ENCODE measurements at regions not wholly inside any gene's neighbourhood (a gene's known extent, or its start where the extent isn't known, plus 50 kb on each side); places are given as distances from the start of the nearest gene placed in this dataset.

DNA sequence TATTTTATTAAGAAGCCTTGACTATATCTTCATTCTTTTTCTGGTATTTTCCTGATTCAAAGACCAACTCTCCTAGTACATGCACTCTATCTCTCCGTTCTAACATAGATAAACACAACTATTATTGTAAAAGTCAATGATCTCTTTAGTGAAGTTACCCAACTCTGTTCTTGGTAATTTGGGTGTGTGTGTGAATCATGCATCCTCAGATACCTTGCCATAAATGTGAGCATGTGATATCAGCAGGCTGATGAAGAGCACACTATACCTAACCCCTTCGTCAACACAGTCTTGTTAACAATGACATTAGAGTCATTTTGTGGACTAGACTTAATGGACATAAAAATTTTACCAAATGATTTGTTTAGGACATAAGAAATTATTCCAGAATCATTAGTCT is 1122.1 kb downstream of the XPNPEP1 start:
- Mint-ChIP-seq H3K27ac (ENCODE audit: unreplicated experiment) (no peak overlapping the region), H3K9me3 (ENCODE audit: unreplicated experiment) (no peaks in the 10 kb centered on the region), H3K27me3 (ENCODE audit: unreplicated experiment) (no peaks in the 10 kb centered on the region), H3K36me3 (ENCODE audit: low read depth, unreplicated experiment) (no peaks in the 10 kb centered on the region), H3K4me3 (ENCODE audit: unreplicated experiment) (no peak overlapping the region), H3K4me1 (ENCODE audit: unreplicated experiment) (no peaks in the 10 kb centered on the region)
- DNase-seq (ENCODE audit: low spot score): no peak
- TF ChIP-seq, protein P1, sequence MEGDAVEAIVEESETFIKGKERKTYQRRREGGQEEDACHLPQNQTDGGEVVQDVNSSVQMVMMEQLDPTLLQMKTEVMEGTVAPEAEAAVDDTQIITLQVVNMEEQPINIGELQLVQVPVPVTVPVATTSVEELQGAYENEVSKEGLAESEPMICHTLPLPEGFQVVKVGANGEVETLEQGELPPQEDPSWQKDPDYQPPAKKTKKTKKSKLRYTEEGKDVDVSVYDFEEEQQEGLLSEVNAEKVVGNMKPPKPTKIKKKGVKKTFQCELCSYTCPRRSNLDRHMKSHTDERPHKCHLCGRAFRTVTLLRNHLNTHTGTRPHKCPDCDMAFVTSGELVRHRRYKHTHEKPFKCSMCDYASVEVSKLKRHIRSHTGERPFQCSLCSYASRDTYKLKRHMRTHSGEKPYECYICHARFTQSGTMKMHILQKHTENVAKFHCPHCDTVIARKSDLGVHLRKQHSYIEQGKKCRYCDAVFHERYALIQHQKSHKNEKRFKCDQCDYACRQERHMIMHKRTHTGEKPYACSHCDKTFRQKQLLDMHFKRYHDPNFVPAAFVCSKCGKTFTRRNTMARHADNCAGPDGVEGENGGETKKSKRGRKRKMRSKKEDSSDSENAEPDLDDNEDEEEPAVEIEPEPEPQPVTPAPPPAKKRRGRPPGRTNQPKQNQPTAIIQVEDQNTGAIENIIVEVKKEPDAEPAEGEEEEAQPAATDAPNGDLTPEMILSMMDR (IDR thresholded peaks at IDR 0.05; ENCODE audit: unreplicated experiment): no peak

DNA sequence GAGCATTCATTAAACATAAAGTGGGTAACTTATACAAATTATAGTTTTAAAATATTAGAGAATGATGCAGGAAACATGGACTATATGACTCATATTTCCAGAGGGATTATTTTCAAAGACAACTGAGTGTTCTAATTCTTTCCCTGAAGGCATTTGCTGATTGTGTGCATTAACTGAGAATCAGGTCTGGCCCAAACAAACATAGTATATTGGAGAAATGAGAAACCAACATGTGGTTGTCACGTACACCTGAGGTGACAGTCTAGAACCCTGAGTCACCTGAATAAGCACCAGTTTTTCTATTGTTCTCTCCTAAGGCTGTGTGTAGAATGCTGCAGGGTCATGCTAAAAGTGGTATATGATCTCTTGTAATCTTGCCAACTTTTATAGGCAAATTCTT is 1125.7 kb downstream of the XPNPEP1 start:
- H3K4me3 Mint-ChIP-seq (ENCODE audit: unreplicated experiment): no peak overlapping the region
- DNase-seq (ENCODE audit: low spot score): no peak
- H3K27me3 Mint-ChIP-seq (ENCODE audit: unreplicated experiment): no peaks in the 10 kb centered on the region
- no peaks in the 10 kb centered on the region for H3K4me1 Mint-ChIP-seq (ENCODE audit: unreplicated experiment)
- H3K9me3 Mint-ChIP-seq (ENCODE audit: unreplicated experiment): no peaks in the 10 kb centered on the region
- H3K36me3 Mint-ChIP-seq (ENCODE audit: low read depth, unreplicated experiment): no peaks in the 10 kb centered on the region
- TF ChIP-seq, protein P1 (IDR thresholded peaks at IDR 0.05; ENCODE audit: unreplicated experiment): no peak
- no peak overlapping the region for H3K27ac Mint-ChIP-seq (ENCODE audit: unreplicated experiment)

DNA sequence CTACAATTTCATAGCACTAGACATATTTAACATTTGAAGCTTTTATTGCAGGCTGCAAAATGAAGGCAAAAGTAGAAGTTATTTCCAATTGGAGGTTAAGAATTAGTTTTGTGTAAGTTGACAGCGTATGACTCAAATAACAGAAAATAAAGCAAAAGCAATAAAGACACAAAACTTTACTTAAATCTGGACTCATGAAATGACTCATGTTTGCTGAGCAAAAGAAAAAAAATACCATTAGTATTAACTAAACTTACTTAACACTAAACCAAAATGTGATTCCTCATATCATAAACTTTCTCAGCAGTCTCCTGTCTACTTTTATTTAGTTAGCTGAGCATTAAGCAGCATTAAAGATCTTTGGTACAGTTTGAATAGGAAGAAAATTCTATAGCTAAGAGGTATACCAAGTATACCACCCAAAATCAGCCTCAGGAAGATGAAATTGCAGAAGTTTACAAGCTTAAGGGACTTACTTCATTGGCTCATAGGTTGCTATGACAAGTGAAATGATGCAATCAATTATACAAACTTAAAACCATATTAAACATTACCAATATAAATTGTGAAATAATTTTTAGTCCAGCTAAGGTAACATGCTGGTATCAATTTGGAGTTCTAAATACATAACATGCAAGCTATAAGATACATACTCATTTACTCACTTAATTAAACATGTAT is 1131.4 kb downstream of the XPNPEP1 start:
- H3K27ac Mint-ChIP-seq (ENCODE audit: unreplicated experiment): no peak overlapping the region
- H3K4me3 Mint-ChIP-seq (ENCODE audit: unreplicated experiment): no peak overlapping the region
- H3K36me3 Mint-ChIP-seq (ENCODE audit: low read depth, unreplicated experiment): no peaks in the 10 kb centered on the region
- no peaks in the 10 kb centered on the region for H3K27me3 Mint-ChIP-seq (ENCODE audit: unreplicated experiment)
- TF ChIP-seq, protein P1 (IDR thresholded peaks at IDR 0.05; ENCODE audit: unreplicated experiment): no peak
- H3K4me1 Mint-ChIP-seq (ENCODE audit: unreplicated experiment): peaks cover 10% of the 10 kb centered on the region
- no peak for DNase-seq (ENCODE audit: low spot score)
- H3K9me3 Mint-ChIP-seq (ENCODE audit: unreplicated experiment): no peaks in the 10 kb centered on the region

DNA sequence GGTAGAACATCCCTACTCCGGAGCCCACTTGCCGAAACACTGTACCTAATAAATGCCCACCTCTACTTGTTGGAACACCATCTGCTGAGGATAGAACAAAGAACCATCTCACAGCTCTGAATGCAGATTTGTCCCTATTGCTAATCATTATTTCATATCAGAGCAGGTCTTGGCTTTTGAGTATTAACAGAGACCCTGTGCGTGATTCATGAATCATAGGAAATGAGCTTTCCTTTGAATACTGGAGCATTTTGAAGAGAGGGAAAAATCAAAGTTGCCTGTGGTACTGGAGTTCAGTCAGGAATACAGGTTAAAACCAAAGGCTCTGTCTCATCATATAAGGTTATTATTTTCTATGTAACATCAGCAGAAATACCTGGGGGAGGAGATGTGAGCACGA is 1132.3 kb downstream of the XPNPEP1 start:
- H3K27me3 Mint-ChIP-seq (ENCODE audit: unreplicated experiment): no peaks in the 10 kb centered on the region

DNA sequence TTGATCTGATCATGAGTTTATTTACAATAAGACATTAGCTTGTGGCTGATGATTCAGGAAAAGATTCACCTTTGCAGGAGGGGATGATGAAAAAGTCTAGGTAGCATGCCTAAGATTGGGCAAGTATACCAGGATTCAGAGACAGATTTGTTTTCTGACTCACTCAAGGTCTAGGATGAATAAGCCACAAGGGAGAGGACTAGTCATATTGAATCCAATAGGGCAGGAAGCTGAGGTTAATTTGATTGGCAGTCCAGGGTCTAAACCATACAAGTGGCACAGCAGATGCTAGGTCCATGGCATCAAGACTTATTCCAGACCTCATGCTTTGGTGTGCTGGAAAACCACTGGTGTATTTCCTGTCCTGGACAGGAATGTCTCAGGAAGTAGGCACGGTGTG is 1133.4 kb downstream of the XPNPEP1 start:
- TF ChIP-seq, protein P1 (IDR thresholded peaks at IDR 0.05; ENCODE audit: unreplicated experiment): no peak
- Mint-ChIP-seq H3K27me3 (ENCODE audit: unreplicated experiment) (no peaks in the 10 kb centered on the region), H3K27ac (ENCODE audit: unreplicated experiment) (no peak overlapping the region), H3K9me3 (ENCODE audit: unreplicated experiment) (peaks cover 10% of the 10 kb centered on the region), H3K4me3 (ENCODE audit: unreplicated experiment) (no peak overlapping the region), H3K4me1 (ENCODE audit: unreplicated experiment) (peaks cover 10% of the 10 kb centered on the region), H3K36me3 (ENCODE audit: low read depth, unreplicated experiment) (peaks cover 9% of the 10 kb centered on the region)
- DNase-seq (ENCODE audit: low spot score): no peak

More for the DNA sequence above, 1132.3 kb downstream of the XPNPEP1 start:
- H3K4me3 Mint-ChIP-seq (ENCODE audit: unreplicated experiment): no peak overlapping the region
- no peak overlapping the region for H3K27ac Mint-ChIP-seq (ENCODE audit: unreplicated experiment)
- peaks cover 3% of the 10 kb centered on the region for H3K36me3 Mint-ChIP-seq (ENCODE audit: low read depth, unreplicated experiment)
- TF ChIP-seq, protein P1 (IDR thresholded peaks at IDR 0.05; ENCODE audit: unreplicated experiment): no peak
- DNase-seq (ENCODE audit: low spot score): no peak
- H3K4me1 Mint-ChIP-seq (ENCODE audit: unreplicated experiment): peaks cover 10% of the 10 kb centered on the region
- H3K9me3 Mint-ChIP-seq (ENCODE audit: unreplicated experiment): no peaks in the 10 kb centered on the region

Data from endothelial cell (in vitro differentiated cells).